ENCODE measurements at regions not wholly inside any gene's neighbourhood (a gene's known extent, or its start where the extent isn't known, plus 50 kb on each side); places are given as distances from the start of the nearest gene placed in this dataset.
"Not testable (repeated sequence)": the region's sequence is repeated elsewhere in the genome, so short reads cannot be mapped to it uniquely, and the experiment has no call there.

DNA sequence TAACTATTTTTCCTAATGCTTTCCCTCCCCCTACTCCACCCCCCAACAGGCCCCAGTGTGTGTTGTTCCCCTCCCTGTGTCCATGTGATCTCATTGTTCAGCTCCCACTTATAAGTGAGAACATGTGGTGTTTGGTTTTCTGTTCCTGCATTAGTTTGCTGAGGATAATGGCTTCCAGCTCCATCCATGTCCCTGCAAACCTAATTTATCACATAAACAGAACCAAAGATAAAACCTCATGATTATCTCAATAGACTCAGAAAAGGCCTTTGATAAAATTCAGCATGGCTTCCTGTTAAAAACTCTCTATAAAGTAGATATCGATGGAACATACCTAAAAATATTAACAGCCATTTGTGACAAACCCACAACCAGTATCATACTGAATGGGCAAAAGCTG, 884.1 kb upstream of the AUTS2 start:
- not testable (repeated sequence) for H3K4me1 Mint-ChIP-seq; H3K27ac Mint-ChIP-seq; H3K4me3 Mint-ChIP-seq; H3K27me3 Mint-ChIP-seq (ENCODE audit: low read depth in 3 of 3); DNase-seq; H3K36me3 Mint-ChIP-seq
- peaks cover 2 to 20% (median 11%) of the 10 kb centered on the region in 6 donors for H3K9me3 Mint-ChIP-seq

DNA sequence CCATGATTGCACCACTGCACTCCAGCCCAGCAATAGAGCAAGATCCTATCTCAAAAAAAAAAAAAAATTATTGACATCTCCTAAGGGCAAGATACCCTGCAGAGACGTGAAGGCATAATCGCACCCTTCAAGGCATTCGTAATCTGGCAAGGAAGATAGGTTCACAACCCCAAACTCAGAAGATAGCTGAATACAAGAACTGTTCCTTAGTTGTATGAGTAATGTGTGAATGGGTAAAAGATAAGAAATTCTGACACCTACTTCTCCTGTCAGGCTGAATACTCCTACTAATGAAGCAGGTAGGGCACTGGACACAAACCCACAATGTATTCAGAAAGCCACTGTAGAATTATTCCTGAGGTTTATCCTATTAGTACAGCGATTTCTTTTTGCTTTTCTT, 882.4 kb upstream of the AUTS2 start:
- Mint-ChIP-seq H3K9me3 (peaks cover 0 to 22% (median 10%) of the 10 kb centered on the region in 6 donors), H3K4me1 (no peaks in the 10 kb centered on the region), H3K27ac (no peak overlapping the region), H3K36me3 (no peaks in the 10 kb centered on the region), H3K27me3 (ENCODE audit: low read depth in 3 of 3) (peaks cover 0 to 2% (median 0%) of the 10 kb centered on the region in 3 donors), H3K4me3 (no peak overlapping the region)
- DNase-seq, result no peak

DNA sequence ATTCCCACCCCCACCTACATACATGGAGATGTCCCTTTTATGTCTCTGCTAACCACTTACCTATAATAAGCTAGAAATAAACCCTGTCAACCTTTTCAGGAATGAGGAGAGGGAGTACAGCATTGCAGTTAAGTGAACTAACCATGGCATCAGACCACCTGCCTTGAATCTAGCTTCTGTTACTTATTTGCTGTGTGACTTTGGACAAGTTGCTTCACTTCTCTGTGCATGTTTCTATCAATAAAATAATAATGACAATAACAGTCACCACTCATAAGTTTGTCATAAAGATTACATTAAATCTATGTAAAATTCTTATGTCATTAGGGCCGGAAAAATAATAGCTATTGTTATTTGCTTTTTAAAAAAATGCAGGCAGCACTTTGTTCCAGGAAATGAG, 881.1 kb upstream of the AUTS2 start:
- Mint-ChIP-seq H3K4me3 (no peak overlapping the region), H3K4me1 (no peaks in the 10 kb centered on the region), H3K27ac (no peak overlapping the region), H3K27me3 (ENCODE audit: low read depth in 3 of 3) (peaks cover 0 to 2% (median 0%) of the 10 kb centered on the region in 3 donors), H3K9me3 (peaks cover 0 to 19% (median 5%) of the 10 kb centered on the region in 6 donors), H3K36me3 (no peaks in the 10 kb centered on the region)
- DNase-seq, result no peak

DNA sequence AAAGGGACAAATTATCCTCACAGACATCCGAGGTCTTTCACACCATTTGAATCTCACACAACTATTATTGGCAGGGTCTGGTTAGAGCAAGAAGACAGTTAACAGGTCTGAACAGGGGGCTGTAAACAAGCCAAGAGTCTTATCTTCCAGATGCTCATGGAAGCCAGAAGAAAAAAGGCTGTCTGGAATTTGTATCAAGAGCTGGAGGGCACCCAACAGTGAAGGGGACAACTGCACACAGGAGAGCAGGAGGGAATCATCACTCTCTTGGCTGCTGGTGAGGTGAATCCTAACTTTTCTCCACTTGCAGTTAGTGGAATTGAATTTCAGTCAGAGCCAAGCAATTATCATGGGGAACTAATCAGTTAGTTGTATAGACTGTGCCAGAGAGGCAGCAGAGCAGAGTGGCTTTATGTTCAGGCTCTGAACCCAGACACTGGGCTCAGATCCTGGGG, 880.2 kb upstream of the AUTS2 start:
- H3K27me3 Mint-ChIP-seq (ENCODE audit: low read depth in 3 of 3), result peaks cover 0 to 2% (median 0%) of the 10 kb centered on the region in 3 donors
- peaks cover 0 to 19% (median 7%) of the 10 kb centered on the region in 6 donors for H3K9me3 Mint-ChIP-seq

DNA sequence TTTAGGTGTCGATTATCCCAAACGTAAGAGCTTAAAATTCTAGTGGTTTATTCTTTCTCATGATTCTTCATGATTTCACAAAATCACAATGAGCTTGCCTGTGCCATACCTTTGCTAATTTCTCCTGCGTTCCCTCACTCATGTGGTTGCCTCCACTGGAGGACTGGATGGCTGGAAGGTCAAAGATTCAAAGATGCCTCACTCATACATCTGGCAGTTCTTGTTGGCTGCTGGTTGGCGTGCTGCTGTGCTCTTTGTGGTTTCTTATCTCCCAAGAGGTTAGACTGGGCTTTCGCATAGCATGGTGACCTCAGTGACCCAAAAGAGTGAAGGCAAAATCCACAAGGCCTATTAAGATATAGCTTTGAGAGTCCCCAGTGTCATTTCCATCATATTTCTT, 877.6 kb upstream of the AUTS2 start:
- H3K27me3 Mint-ChIP-seq (ENCODE audit: low read depth in 3 of 3), result peaks cover 0 to 2% (median under 1%) of the 10 kb centered on the region in 3 donors
- H3K4me3 Mint-ChIP-seq, result no peak overlapping the region
- H3K27ac Mint-ChIP-seq, result no peak overlapping the region
- no peak for DNase-seq
- H3K9me3 Mint-ChIP-seq, result peaks cover 0 to 19% (median 8%) of the 10 kb centered on the region in 6 donors
- H3K36me3 Mint-ChIP-seq, result no peaks in the 10 kb centered on the region
- H3K4me1 Mint-ChIP-seq, result no peaks in the 10 kb centered on the region

More for the DNA sequence above, 880.2 kb upstream of the AUTS2 start:
- DNase-seq, result no peak
- Mint-ChIP-seq H3K4me1 (no peaks in the 10 kb centered on the region), H3K36me3 (no peaks in the 10 kb centered on the region), H3K4me3 (no peak overlapping the region), H3K27ac (no peak overlapping the region)

DNA sequence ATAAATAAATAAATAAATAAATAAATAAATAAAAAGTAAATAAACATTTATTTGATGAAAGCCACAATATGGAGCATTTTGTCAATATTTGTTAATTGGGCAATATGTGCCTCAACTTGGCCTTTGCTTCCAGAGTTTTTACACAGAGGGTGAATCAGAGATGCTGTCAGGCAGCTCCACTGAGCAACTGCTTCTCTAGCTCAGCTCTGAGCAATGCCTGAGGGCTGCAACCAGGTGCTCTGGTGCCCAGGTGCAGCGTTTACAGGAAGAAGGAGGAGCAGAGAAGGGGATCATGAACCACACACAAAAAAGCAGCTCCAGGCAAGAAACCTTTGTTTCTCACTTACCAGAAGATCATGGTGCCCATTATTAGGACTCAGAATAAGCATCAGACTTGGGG, 876.2 kb upstream of the AUTS2 start:
- no peak overlapping the region for H3K4me3 Mint-ChIP-seq
- H3K36me3 Mint-ChIP-seq, result no peaks in the 10 kb centered on the region
- H3K9me3 Mint-ChIP-seq, result peaks cover 0 to 17% (median 9%) of the 10 kb centered on the region in 6 donors
- no peak for DNase-seq
- H3K27me3 Mint-ChIP-seq (ENCODE audit: low read depth in 3 of 3), result peaks cover 0 to 2% (median 0%) of the 10 kb centered on the region in 3 donors
- no peak overlapping the region for H3K27ac Mint-ChIP-seq
- no peaks in the 10 kb centered on the region for H3K4me1 Mint-ChIP-seq

DNA sequence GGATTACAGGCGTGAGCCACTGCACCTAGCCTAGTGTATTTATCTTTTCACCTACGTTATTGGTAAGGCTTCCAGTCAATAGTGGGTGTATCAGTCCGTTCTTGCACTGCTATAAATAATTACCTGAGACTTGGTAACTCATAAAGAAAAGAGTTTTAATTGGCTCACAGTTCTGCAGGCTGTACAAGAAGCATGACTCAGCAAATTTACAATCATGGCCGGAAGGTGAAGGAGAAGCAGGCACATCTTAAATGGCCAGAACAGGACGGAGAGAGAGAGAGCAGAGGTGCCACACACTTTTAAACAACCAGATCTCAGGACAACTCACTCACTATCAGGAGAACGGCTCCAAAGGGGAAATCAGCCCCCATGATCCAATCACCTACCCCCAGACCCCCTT, 873.3 kb upstream of the AUTS2 start:
- H3K4me3 Mint-ChIP-seq, result no peak overlapping the region
- no peaks in the 10 kb centered on the region for H3K36me3 Mint-ChIP-seq
- no peak for DNase-seq
- peaks cover 0 to 16% (median 12%) of the 10 kb centered on the region in 6 donors for H3K9me3 Mint-ChIP-seq
- H3K4me1 Mint-ChIP-seq, result no peaks in the 10 kb centered on the region
- H3K27ac Mint-ChIP-seq, result no peak overlapping the region
- peaks cover 0 to 3% (median 2%) of the 10 kb centered on the region in 3 donors for H3K27me3 Mint-ChIP-seq (ENCODE audit: low read depth in 3 of 3)

DNA sequence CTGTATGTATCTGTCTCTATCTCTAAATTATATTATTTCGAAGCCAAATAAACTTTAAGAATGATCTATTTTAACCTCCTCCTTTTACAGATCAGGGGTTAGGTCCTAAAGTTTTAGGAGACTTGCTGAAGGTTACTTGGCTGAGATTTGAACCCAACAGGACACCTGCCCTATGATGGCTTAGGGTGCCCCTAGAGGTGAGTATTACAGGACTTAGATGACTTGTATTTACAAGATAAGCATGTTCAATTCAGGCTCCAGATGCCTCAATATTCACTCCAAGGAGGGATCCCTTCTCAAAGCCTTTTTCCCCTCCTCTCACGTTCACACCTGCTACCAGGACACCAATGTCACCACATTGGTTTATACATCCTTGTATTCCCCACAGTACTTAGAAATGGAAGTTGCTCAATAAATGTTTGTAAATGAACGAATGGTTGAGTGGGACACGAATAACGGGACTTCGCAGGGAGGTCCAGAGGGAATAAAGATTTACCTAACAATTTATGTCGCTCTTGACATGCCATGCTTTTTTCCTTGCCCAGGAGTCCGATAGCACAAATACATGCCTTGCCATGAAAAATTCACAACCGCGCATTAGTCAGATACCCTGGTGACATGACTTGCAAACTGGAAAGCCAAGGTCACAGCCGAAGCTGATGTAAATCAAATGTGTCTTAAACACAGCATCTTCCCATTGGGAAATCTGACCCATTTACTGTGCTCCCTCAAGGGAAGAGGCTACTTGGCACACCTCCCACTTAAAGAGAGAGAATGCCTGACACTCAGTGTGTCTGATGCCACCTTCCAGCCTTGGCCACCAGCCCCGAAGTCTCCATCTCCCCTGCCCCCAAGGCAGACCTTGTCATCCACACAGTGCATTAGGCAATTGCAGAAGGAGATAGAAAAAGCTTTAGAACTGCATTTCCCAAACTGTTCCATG, 872.2 kb upstream of the AUTS2 start:
- H3K4me1 Mint-ChIP-seq, result no peaks in the 10 kb centered on the region
- peaks cover 0 to 3% (median 2%) of the 10 kb centered on the region in 3 donors for H3K27me3 Mint-ChIP-seq (ENCODE audit: low read depth in 3 of 3)
- no peaks in the 10 kb centered on the region for H3K36me3 Mint-ChIP-seq
- no peak overlapping the region for H3K4me3 Mint-ChIP-seq
- no peak for DNase-seq
- H3K27ac Mint-ChIP-seq, result no peak overlapping the region
- peaks cover 0 to 15% (median 10%) of the 10 kb centered on the region in 6 donors for H3K9me3 Mint-ChIP-seq

DNA sequence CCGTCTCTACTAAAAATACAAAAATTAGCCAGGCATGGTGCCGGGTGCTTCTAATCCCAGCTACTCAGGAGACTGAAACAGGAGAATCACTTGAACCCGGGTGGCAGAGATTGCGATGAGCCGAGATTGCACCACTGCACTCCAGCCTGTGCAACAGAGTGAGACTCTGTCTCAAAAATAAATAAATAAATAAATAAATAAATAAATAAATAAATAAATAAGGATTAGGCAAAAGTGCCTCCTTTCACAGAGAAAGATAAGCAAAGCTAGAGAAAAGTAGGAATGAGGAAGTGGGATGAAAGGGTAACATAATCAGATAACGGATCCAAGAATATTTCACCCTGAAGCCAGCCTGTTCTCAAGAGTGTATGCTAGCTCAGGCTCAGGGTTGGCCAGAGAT, 869.6 kb upstream of the AUTS2 start:
- peaks cover 0 to 12% (median 6%) of the 10 kb centered on the region in 6 donors for H3K9me3 Mint-ChIP-seq
- not testable (repeated sequence) for H3K4me3 Mint-ChIP-seq; H3K27me3 Mint-ChIP-seq (ENCODE audit: low read depth in 3 of 3); H3K36me3 Mint-ChIP-seq; H3K27ac Mint-ChIP-seq; H3K4me1 Mint-ChIP-seq; DNase-seq

DNA sequence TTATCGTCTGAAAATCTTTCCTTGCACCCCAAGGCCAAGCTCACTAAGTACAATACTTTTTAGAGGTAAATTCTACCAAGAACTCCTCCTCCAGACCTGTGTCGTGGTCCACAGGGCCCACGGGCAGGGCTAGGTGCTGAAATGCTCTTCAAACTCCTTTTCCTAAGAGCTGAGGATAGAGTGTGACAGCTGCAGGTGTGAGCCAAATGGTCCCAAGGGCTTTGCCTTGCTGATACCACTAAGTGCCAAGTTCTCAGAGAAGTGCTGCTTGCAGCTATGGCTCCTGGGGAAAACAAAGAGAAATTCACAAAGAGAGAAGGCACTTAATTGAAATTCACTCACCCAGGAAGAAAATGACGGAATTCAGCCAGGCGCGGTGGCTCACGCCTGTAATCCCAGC, 868.9 kb upstream of the AUTS2 start:
- H3K4me3 Mint-ChIP-seq, result no peak overlapping the region
- H3K36me3 Mint-ChIP-seq, result no peaks in the 10 kb centered on the region
- H3K27ac Mint-ChIP-seq, result no peak overlapping the region
- peaks cover 0 to 3% (median 2%) of the 10 kb centered on the region in 3 donors for H3K27me3 Mint-ChIP-seq (ENCODE audit: low read depth in 3 of 3)
- peaks cover 1 to 12% (median 6%) of the 10 kb centered on the region in 6 donors for H3K9me3 Mint-ChIP-seq
- no peaks in the 10 kb centered on the region for H3K4me1 Mint-ChIP-seq
- DNase-seq, result no peak

DNA sequence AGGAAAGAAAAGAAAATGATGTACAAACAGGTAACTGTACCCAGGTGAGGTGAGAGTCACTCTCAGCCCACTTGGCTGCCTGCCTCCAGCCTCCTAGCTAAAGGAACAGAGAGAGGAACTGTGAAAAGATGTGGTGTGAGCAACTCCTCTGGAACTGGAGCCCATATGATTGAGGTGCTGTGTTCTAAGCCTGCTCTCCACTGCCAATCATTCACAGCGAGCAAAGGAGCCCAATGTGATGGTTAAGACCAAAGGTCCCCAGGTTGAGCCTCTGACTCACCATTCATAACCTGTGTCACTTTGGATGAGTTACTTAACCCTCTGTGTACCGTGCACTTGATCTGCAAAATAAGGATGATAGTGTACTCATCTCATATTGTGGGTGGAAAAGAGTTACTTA, 868.1 kb upstream of the AUTS2 start:
- Mint-ChIP-seq H3K4me3 (no peak overlapping the region), H3K36me3 (no peaks in the 10 kb centered on the region), H3K27ac (no peak overlapping the region), H3K9me3 (peaks cover 1 to 13% (median 5%) of the 10 kb centered on the region in 6 donors), H3K4me1 (no peaks in the 10 kb centered on the region), H3K27me3 (ENCODE audit: low read depth in 3 of 3) (peaks cover 0 to 3% (median 0%) of the 10 kb centered on the region in 3 donors)
- DNase-seq, result no peak

DNA sequence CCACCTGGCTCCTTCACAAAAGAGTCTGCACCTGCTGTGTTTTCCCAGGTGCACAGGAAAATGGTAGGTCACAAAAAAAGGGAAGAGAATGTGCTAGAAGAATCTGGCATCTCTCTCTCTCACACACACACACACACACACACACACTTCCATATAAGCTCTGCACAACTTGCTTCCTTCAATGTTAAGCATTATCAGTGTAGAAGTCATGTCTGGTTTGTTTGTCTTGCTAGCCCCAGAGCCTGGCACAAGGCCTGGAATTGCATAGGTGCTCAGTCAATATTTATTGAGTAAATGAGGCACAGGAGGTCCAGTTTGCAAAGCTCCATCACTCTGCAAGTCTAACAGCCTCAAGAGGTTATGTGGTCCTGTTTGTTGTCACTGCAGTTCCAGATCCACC, 867.3 kb upstream of the AUTS2 start:
- peaks cover 0 to 3% (median 0%) of the 10 kb centered on the region in 3 donors for H3K27me3 Mint-ChIP-seq (ENCODE audit: low read depth in 3 of 3)
- DNase-seq, result no peak
- H3K4me3 Mint-ChIP-seq, result no peak overlapping the region
- peaks cover 1 to 14% (median 5%) of the 10 kb centered on the region in 6 donors for H3K9me3 Mint-ChIP-seq
- no peaks in the 10 kb centered on the region for H3K4me1 Mint-ChIP-seq
- no peaks in the 10 kb centered on the region for H3K36me3 Mint-ChIP-seq
- H3K27ac Mint-ChIP-seq, result no peak overlapping the region

DNA sequence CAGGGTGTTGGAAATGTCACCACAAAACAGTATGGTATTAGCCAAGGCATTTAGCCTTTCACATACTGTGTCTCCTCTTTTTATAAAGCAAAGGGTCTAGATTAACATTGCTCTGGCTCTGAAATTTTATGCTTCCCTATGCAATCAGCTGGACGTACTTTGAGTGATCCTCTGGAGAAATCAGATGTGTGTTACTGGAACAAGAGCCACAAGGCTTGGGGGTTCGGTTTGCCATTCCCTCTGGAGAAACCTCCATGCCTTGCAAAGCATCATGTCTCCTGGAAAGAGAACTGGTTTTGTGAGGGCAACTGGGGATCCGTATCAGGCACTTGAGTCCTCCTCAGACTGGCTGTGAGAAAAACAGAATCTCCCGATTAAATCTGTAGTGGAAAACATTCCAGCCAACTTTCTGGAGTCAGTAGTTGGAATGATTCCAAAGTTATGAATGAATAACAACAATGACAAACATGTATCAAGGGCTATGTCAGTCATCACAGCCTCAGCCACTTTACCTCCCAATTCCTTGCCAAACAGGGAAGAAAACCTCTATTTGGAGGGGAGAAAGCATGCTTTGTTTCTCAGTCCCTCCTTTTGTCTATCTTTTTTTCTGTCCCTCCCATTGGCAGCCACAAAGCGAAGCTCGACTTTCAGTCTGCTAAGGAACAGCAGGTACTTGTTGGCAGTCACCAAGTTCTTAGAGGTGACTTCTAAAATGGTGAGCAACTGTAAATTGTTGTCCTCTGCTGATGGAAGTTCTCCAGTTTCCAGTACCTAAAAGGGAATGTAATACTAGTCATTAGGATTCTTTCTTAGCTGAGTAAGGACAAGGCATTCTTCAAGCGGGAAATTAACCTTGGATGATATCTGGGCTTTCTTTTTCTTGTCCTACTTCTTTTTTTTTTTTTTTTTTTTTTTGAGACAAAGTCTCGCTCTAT, 864.8 kb upstream of the AUTS2 start:
- Mint-ChIP-seq H3K27ac (no peak overlapping the region), H3K4me1 (no peaks in the 10 kb centered on the region), H3K36me3 (no peaks in the 10 kb centered on the region), H3K9me3 (peaks cover 2 to 15% (median 7%) of the 10 kb centered on the region in 6 donors), H3K27me3 (ENCODE audit: low read depth in 3 of 3) (no peaks in the 10 kb centered on the region), H3K4me3 (no peak overlapping the region)
- no peak for DNase-seq

DNA sequence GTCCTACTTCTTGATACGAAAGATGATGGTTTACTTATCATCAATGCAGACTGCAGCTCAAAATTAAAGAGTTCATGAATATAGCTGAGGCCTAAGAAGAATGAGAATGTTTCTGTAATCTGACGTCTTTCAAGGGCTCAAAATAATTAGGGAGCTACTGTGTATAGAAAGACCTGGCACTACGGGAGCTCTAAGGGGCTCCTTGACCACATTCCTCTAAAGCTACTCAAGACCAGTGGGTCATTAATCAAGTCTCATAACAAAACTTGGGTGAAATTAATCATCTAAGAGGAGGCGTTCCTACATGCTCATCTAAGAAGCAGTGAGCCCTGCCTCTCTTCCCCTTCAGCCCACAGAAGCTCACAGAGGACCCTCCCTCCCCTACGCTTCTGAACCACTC, 863.8 kb upstream of the AUTS2 start:
- Mint-ChIP-seq H3K9me3 (peaks cover 2 to 19% (median 7%) of the 10 kb centered on the region in 6 donors), H3K4me3 (no peak overlapping the region), H3K4me1 (no peaks in the 10 kb centered on the region), H3K36me3 (no peaks in the 10 kb centered on the region), H3K27me3 (ENCODE audit: low read depth in 3 of 3) (no peaks in the 10 kb centered on the region), H3K27ac (no peak overlapping the region)
- no peak for DNase-seq

Data from immature natural killer cell (primary cell).